ENCODE measurements at regions not wholly inside any gene's neighbourhood (a gene's known extent, or its start where the extent isn't known, plus 50 kb on each side); places are given as distances from the start of the nearest gene placed in this dataset.

DNA sequence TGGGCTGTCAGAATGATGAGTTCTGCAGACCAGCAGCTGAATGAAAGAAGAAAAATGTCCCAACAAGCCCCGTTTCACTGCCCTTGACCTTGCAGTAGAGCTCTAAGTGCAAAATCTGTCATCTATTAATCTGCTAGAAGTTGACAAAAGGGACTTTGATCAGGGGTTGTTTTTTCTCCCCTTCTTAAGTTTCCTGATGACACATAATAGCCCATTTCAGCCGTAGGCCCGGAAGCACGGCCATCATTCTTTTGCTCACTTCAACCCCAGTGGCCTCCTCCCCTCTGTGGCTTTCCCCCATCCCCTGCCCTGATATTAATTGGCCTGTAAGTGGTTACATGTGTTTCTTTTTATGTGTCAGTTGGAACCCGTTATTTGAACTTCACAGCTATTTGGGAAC, 298.9 kb downstream of the RPLP1 start:
- Histone ChIP-seq H4K20me1 (ENCODE audit: control insufficient read depth, insufficient read depth, low read depth, low read length) (no peaks in the 10 kb centered on the region), H3K27ac (ENCODE audit: low read depth, low read length) (no peak overlapping the region), H3K9me3 (ENCODE audit: control insufficient read depth, insufficient read depth, low read length) (peaks cover 18% of the 10 kb centered on the region), H3K9me2 (replicated peaks; ENCODE audit: control insufficient read depth, low read length) (no peaks in the 10 kb centered on the region), H3K27me3 (ENCODE audit: control insufficient read depth, low read length) (peaks cover 39% of the 10 kb centered on the region), H3K4me2 (ENCODE audit: low read length) (no peak overlapping the region), H3F3A (ENCODE audit: control insufficient read depth, insufficient read depth) (peaks cover 3% of the 10 kb centered on the region), H3K79me2 (ENCODE audit: control insufficient read depth, low read length) (no peaks in the 10 kb centered on the region), H3K4me3 (ENCODE audit: low read length) (no peak overlapping the region), H3K4me1 (ENCODE audit: control insufficient read depth, low read length) (peaks cover 26% of the 10 kb centered on the region), H3K36me3 (ENCODE audit: control insufficient read depth, low read length) (no peaks in the 10 kb centered on the region)
- no peak for TF ChIP-seq EZH2phosphoT487 (IDR thresholded peaks at IDR 0.05; ENCODE audit: borderline replicate concordance, low read length)
- TF ChIP-seq, protein P1, sequence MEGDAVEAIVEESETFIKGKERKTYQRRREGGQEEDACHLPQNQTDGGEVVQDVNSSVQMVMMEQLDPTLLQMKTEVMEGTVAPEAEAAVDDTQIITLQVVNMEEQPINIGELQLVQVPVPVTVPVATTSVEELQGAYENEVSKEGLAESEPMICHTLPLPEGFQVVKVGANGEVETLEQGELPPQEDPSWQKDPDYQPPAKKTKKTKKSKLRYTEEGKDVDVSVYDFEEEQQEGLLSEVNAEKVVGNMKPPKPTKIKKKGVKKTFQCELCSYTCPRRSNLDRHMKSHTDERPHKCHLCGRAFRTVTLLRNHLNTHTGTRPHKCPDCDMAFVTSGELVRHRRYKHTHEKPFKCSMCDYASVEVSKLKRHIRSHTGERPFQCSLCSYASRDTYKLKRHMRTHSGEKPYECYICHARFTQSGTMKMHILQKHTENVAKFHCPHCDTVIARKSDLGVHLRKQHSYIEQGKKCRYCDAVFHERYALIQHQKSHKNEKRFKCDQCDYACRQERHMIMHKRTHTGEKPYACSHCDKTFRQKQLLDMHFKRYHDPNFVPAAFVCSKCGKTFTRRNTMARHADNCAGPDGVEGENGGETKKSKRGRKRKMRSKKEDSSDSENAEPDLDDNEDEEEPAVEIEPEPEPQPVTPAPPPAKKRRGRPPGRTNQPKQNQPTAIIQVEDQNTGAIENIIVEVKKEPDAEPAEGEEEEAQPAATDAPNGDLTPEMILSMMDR (IDR thresholded peaks at IDR 0.05; ENCODE audit: low read depth, low read length, poor library complexity, severe bottlenecking): no peak

DNA sequence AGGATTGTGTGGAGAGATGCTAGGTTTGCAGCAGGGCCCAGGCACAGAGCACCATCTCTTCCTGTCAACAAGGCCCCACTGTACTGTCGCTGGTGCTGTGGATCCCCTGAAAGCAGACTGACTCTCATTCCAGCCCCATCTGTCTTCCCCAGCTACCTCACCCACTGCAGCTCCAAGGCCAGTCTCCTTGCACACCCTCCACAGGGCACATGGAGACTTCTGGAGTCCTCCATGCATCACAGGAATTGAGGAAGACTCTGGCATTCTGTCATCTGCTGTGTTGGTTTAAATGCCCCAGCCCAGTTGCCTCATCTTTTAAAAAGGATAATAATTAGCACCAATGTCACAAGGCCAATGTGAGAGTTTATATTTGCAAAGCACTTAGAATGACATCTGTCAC, 301.2 kb downstream of the RPLP1 start:
- Histone ChIP-seq H4K20me1 (ENCODE audit: control insufficient read depth, insufficient read depth, low read depth, low read length) (no peaks in the 10 kb centered on the region), H3K9me2 (replicated peaks; ENCODE audit: control insufficient read depth, low read length) (no peaks in the 10 kb centered on the region), H3K36me3 (ENCODE audit: control insufficient read depth, low read length) (no peaks in the 10 kb centered on the region), H3K4me1 (ENCODE audit: control insufficient read depth, low read length) (peaks cover 37% of the 10 kb centered on the region), H3K4me3 (ENCODE audit: low read length) (no peak overlapping the region), H3K9me3 (ENCODE audit: control insufficient read depth, insufficient read depth, low read length) (peaks cover 18% of the 10 kb centered on the region), H3K27me3 (ENCODE audit: control insufficient read depth, low read length) (peaks cover 41% of the 10 kb centered on the region), H3K27ac (ENCODE audit: low read depth, low read length) (no peak overlapping the region), H3K4me2 (ENCODE audit: low read length) (no peak overlapping the region), H3F3A (ENCODE audit: control insufficient read depth, insufficient read depth) (peaks cover 3% of the 10 kb centered on the region), H3K79me2 (ENCODE audit: control insufficient read depth, low read length) (no peaks in the 10 kb centered on the region)
- no peak for TF ChIP-seq EZH2phosphoT487 (IDR thresholded peaks at IDR 0.05; ENCODE audit: borderline replicate concordance, low read length)
- TF ChIP-seq, protein P1 (IDR thresholded peaks at IDR 0.05; ENCODE audit: low read depth, low read length, poor library complexity, severe bottlenecking): no peak

DNA sequence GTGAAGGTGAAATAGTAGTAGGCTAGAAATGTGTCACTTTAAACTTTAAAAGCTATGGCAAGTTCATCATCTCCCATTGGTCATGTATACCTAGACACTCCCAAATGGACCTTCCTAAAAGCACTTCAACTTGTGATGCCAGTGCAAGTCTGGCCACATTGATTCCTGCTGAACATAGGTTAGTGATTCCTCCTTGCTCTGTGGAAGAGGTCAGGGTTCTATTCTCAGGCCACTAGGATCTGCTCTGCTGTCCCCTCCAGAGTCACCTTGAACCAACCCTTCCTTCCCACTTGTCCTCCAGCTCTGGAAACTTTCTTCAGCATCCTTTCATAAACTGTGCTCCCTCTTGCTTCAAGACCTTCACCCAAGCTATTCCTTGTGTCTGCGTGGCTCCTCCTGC, 301.7 kb downstream of the RPLP1 start:
- H3K27ac ChIP-seq (ENCODE audit: low read depth, low read length): no peak overlapping the region

More for the DNA sequence above, 301.7 kb downstream of the RPLP1 start:
- H3F3A ChIP-seq (ENCODE audit: control insufficient read depth, insufficient read depth): peaks cover 3% of the 10 kb centered on the region
- H3K9me2 ChIP-seq (replicated peaks; ENCODE audit: control insufficient read depth, low read length): no peaks in the 10 kb centered on the region
- no peaks in the 10 kb centered on the region for H3K79me2 ChIP-seq (ENCODE audit: control insufficient read depth, low read length)
- H3K4me1 ChIP-seq (ENCODE audit: control insufficient read depth, low read length): peaks cover 41% of the 10 kb centered on the region
- peaks cover 18% of the 10 kb centered on the region for H3K9me3 ChIP-seq (ENCODE audit: control insufficient read depth, insufficient read depth, low read length)
- H3K4me2 ChIP-seq (ENCODE audit: low read length): no peak overlapping the region
- peaks cover 41% of the 10 kb centered on the region for H3K27me3 ChIP-seq (ENCODE audit: control insufficient read depth, low read length)
- no peaks in the 10 kb centered on the region for H3K36me3 ChIP-seq (ENCODE audit: control insufficient read depth, low read length)
- TF ChIP-seq, protein P1 (IDR thresholded peaks at IDR 0.05; ENCODE audit: low read depth, low read length, poor library complexity, severe bottlenecking): no peak
- TF ChIP-seq EZH2phosphoT487 (IDR thresholded peaks at IDR 0.05; ENCODE audit: borderline replicate concordance, low read length): no peak
- H3K4me3 ChIP-seq (ENCODE audit: low read length): no peak overlapping the region
- H4K20me1 ChIP-seq (ENCODE audit: control insufficient read depth, insufficient read depth, low read depth, low read length): no peaks in the 10 kb centered on the region

Measured in DOHH2 (cell line).